ENCODE measurements at regions not wholly inside any gene's neighbourhood (a gene's known extent, or its start where the extent isn't known, plus 50 kb on each side); places are given as distances from the start of the nearest gene placed in this dataset.

DNA sequence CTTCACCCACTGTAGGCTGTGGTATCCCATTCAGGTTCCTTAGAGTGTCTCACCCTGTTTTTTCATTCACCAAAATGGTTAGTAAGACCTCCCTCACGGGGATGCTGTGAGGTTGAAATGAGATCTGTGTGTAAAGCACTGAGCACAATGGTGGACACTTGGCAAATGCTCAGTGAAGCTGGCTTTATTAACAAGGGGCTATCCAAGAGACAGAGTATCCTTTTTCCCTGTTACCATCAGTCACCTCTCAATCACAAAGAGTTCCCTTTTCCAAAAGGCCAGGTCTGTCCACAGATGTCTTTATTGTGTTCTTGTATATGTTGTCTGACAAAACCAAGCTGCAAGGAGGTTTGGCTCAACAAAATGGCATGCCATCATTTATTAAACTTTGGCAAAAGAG is 138.9 kb upstream of the RARB start:
- Histone ChIP-seq H2AK5ac (ENCODE audit: low read depth, low read length) (no peak overlapping the region), H3K9me3 (ENCODE audit: control insufficient read depth, insufficient read depth, low read length) (no peaks in the 10 kb centered on the region; the same call in 1 of the 2 replicates), H3K4me3 (ENCODE audit: insufficient read depth, low read depth, low read length) (no peak overlapping the region), H4K8ac (ENCODE audit: low read depth in 2 of 2, low read length in 2 of 2) (no peak overlapping the region), H3K18ac (ENCODE audit: low read depth, low read length) (no peak overlapping the region), H4K20me1 (ENCODE audit: insufficient read depth, low read length) (no peaks in the 10 kb centered on the region), H3K4ac (ENCODE audit: low read depth, low read length) (no peak overlapping the region), H3K27ac (ENCODE audit: insufficient read depth, low read length) (no peak overlapping the region), H2AFZ (replicated peaks; ENCODE audit: low read length, poor library complexity) (no peak overlapping the region), H2BK20ac (ENCODE audit: low read depth, low read length) (no peak overlapping the region), H2BK5ac (ENCODE audit: low read depth, low read length, poor library complexity, severe bottlenecking) (no peak overlapping the region), H3K9ac (ENCODE audit: low read depth, low read length) (no peak overlapping the region), H3K56ac (ENCODE audit: extremely low read depth, insufficient read depth, low read length) (no peak overlapping the region), H3K4me1 (ENCODE audit: control insufficient read depth, insufficient read depth, low read length) (no peaks in the 10 kb centered on the region), H4K5ac (ENCODE audit: low read depth, low read length) (no peak overlapping the region), H3K79me1 (ENCODE audit: low read depth in 1 of 2, low read length in 2 of 2) (no peaks in the 10 kb centered on the region), H3K9me1 (ENCODE audit: insufficient read depth, low read length) (no peaks in the 10 kb centered on the region), H3K14ac (replicated peaks; ENCODE audit: low read depth, low read length) (no peak overlapping the region), H3K23ac (ENCODE audit: low read depth, low read length) (no peak overlapping the region), H2BK15ac (ENCODE audit: low read depth, low read length) (no peak overlapping the region), H3K36me3 (ENCODE audit: control insufficient read depth, insufficient read depth, low read length) (no peaks in the 10 kb centered on the region), H3K4me2 (ENCODE audit: low read depth, low read length) (no peak overlapping the region), H4K91ac (ENCODE audit: insufficient read depth, low read depth, low read length) (no peak overlapping the region), H2AK9ac (replicated peaks; ENCODE audit: low read depth, low read length, poor library complexity) (no peak overlapping the region), H2BK120ac (ENCODE audit: low read depth, low read length) (no peak overlapping the region), H3K27me3 (ENCODE audit: control insufficient read depth, insufficient read depth, low read length) (no peaks in the 10 kb centered on the region)
- CTCF ChIA-PET, result no interaction called here
- DNase-seq, result no peak
- POLR2A ChIA-PET (ENCODE audit: unreplicated experiment), result no interaction called here
- WGBS, 2 experiments (ENCODE audit: extremely low coverage in 2 of 2, insufficient read length in 1 of 2), result no CpG with 5 or more reads among the region's 1 CpG
- TF ChIP-seq, protein P1, sequence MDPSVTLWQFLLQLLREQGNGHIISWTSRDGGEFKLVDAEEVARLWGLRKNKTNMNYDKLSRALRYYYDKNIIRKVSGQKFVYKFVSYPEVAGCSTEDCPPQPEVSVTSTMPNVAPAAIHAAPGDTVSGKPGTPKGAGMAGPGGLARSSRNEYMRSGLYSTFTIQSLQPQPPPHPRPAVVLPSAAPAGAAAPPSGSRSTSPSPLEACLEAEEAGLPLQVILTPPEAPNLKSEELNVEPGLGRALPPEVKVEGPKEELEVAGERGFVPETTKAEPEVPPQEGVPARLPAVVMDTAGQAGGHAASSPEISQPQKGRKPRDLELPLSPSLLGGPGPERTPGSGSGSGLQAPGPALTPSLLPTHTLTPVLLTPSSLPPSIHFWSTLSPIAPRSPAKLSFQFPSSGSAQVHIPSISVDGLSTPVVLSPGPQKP (IDR thresholded peaks at IDR 0.05; ENCODE audit: borderline replicate concordance, low read depth, low read length), result no peak
- TF ChIP-seq MXI1 (IDR thresholded peaks at IDR 0.05; ENCODE audit: borderline replicate concordance, low read depth, low read length) (no peak), RCOR1 (IDR thresholded peaks at IDR 0.05; ENCODE audit: insufficient replicate concordance, low read length) (no peak), CHD1 (IDR thresholded peaks at IDR 0.05; ENCODE audit: low read depth, low read length) (no peak), NFE2L2 (IDR thresholded peaks at IDR 0.05; ENCODE audit: low read depth, low read length) (no peak), CEBPB (IDR thresholded peaks at IDR 0.05; ENCODE audit: low read depth, low read length) (no peak), MAFK (IDR thresholded peaks at IDR 0.05; ENCODE audit: low read depth, low read length) (no peak), BHLHE40 (IDR thresholded peaks at IDR 0.05; ENCODE audit: low read depth, low read length) (no peak), RFX5 (IDR thresholded peaks at IDR 0.05; ENCODE audit: low read depth, low read length) (no peak), FOS (IDR thresholded peaks at IDR 0.05; ENCODE audit: low read depth, low read length) (no peak), POLR2A (IDR thresholded peaks at IDR 0.05; ENCODE audit: low read depth, low read length) (no peak), MAZ (IDR thresholded peaks at IDR 0.05; ENCODE audit: borderline replicate concordance, low read depth, low read length) (no peak), RAD21 (IDR thresholded peaks at IDR 0.05; ENCODE audit: low read length) (no peak), SMC3 (IDR thresholded peaks at IDR 0.05; ENCODE audit: low read depth, low read length) (no peak)
- TF ChIP-seq, protein P2, sequence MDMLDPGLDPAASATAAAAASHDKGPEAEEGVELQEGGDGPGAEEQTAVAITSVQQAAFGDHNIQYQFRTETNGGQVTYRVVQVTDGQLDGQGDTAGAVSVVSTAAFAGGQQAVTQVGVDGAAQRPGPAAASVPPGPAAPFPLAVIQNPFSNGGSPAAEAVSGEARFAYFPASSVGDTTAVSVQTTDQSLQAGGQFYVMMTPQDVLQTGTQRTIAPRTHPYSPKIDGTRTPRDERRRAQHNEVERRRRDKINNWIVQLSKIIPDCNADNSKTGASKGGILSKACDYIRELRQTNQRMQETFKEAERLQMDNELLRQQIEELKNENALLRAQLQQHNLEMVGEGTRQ (IDR thresholded peaks at IDR 0.05; ENCODE audit: low read depth, low read length), result no peak
- TF ChIP-seq, protein P3, sequence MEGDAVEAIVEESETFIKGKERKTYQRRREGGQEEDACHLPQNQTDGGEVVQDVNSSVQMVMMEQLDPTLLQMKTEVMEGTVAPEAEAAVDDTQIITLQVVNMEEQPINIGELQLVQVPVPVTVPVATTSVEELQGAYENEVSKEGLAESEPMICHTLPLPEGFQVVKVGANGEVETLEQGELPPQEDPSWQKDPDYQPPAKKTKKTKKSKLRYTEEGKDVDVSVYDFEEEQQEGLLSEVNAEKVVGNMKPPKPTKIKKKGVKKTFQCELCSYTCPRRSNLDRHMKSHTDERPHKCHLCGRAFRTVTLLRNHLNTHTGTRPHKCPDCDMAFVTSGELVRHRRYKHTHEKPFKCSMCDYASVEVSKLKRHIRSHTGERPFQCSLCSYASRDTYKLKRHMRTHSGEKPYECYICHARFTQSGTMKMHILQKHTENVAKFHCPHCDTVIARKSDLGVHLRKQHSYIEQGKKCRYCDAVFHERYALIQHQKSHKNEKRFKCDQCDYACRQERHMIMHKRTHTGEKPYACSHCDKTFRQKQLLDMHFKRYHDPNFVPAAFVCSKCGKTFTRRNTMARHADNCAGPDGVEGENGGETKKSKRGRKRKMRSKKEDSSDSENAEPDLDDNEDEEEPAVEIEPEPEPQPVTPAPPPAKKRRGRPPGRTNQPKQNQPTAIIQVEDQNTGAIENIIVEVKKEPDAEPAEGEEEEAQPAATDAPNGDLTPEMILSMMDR (conservative IDR thresholded peaks at IDR 0.05; ENCODE audit: low read depth, low read length), result no peak
- dilution Hi-C loops (cut with HindIII; ENCODE audit: low sequenced_read_pairs, unreplicated experiment), result no loop called here
- in situ Hi-C loops (cut with MboI; ENCODE audit: low sequenced_read_pairs), result no loop called here
- BruUV-seq (replicated peaks), result no TSS peak
- no peak for ATAC-seq (ENCODE audit: low read depth)
- intact Hi-C loops (cut with micrococcal nuclease), result no loop called here
